ENCODE measurements at regions not wholly inside any gene's neighbourhood (a gene's known extent, or its start where the extent isn't known, plus 50 kb on each side); places are given as distances from the start of the nearest gene placed in this dataset.

DNA sequence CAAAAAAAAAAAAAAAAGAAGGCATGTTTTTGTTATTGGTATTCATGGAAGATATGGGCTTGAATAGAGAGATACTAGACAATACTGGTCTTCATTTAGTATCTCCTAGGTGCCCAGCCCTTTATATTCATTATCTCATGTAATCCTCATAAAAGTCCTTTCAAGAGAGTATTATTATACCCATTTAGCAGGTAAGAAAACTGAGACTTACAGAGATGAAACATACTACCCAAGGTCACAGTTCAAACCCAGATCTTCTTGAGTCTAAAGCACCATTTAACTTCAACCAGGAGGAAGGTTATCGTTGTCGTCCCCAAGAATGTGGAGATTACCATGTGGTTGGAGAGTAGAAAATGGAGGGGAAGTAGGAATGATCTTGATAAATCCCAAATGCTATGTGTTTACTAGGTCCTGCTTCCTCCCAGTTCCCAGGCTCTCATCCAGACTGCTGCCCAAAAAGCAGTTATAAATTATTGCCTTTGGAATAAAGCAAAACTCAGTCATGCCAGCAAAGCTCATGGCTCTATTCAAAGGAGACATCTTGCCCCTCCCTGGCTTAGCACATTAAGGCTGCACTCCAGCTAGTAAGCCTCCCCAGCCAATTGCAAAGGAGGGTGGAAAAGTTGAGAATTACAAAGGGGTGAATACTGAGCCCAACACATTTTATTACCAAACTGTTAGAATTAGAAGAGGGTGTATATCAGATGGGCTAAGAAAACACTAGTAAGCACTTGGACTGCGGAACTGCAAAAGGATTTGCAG lies 163.9 kb downstream of the PIK3R1 start:
- no peak for DNase-seq (ENCODE audit: low read depth, low spot score)

DNA sequence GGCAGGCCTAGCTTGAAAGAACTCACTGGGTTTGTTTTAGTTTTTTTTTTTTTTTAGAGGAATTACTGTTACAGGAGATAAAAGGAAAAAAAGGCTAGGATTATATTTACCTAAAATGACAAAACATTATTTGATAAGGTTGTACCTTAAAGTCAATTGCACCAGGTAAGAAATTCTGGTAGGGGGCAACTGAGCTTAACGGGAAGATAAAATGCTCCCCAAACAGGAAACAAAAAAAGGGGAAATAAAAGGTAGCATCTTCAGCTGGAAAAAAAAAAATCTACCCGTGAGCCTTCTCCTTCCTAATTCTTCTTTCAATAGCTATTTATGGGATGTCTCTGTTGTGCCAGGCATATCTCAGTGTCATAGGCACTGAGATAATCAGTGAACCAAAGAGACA lies 164.5 kb downstream of the PIK3R1 start:
- DNase-seq (ENCODE audit: low read depth, low spot score), result no peak

- no peak for DNase-seq (ENCODE audit: low read depth, low spot score)
Measured at GRCh38 chr5:68381060-68381459, 165.5 kb downstream of the PIK3R1 start.

GRCh38 chr5:68381909-68382308 lies 166.4 kb downstream of the PIK3R1 start:
- no peak for DNase-seq (ENCODE audit: low read depth, low spot score)

GRCh38 chr5:68382640-68383039 lies 167.1 kb downstream of the PIK3R1 start:
- no peak for DNase-seq (ENCODE audit: low read depth, low spot score)

DNA sequence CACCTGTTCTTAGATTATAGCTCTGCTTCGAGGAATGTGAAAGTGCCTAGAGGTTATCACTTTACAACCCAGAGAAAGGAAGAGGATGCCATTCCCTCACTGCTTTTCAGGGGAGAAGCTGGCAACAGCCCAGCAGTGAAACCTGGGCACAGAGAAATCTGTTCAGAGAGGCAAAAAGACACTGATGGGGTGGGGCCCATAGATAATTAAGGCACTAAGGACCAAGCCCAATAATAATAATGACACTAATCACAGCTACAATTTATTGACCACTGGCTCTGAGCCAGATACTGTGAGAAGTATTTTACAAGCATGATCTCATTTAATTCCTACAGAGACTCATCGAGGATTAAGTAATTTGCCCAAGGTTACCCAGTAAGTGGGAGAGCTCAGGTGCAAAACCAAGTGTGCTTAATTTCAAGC lies 168.3 kb downstream of the PIK3R1 start:
- no peak for DNase-seq (ENCODE audit: low read depth, low spot score)

DNA sequence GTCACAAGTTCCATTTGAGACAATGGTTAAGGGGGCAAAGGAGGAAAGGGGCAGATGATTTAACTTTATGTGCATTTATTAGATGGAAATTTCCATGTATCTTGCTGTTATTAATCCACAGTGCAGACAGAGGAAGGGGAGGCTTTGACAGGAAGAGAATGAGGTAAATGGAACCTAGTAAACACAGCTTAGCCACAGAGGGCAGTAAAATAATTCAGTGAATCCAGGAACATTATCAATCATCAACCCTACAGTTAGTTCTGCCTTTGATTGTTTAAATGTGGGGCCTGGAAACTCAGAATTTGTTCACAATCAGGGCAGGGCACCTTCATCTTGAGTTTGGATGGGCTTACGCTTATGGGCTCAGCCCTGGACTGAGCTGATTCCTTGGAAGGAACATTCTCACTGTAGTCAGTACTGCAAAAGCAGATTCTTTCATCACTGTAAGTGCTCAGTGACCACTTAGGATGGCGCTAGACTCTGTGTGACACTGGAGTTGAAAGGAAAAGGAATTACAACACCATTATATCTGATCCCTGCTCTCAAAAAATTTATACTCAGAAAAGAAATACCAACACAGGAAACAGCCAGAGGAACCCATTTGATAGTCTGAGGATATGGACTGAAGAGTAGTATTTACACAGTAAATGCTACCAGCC lies 169.5 kb downstream of the PIK3R1 start:
- no peak for DNase-seq (ENCODE audit: low read depth, low spot score)

DNA sequence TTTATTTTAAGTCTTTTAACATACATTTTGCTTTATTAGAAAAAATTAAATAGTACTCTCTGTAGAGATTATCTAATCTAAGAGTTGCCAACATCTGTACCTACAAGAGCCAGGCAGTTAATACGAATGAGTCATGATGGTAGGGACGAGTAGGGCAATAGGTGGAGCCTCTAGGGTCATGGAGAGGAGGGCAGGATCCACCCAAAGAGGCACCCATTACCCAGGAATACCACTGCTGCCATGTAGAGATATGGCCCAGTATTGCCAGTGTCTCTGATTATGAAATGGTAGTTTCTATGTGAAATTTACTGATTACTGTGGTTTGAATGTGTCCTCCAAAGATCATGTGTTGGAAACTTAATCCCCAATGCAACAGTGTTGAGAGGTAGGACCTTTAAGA lies 170.4 kb downstream of the PIK3R1 start:
- no peak for DNase-seq (ENCODE audit: low read depth, low spot score)

- DNase-seq (ENCODE audit: low read depth, low spot score), result no peak
Measured at GRCh38 chr5:68387074-68387796, 171.7 kb downstream of the PIK3R1 start.

- no peak for DNase-seq (ENCODE audit: low read depth, low spot score)
Measured at GRCh38 chr5:68389618-68390017, 174.1 kb downstream of the PIK3R1 start.

- DNase-seq (ENCODE audit: low read depth, low spot score), result no peak
Measured at GRCh38 chr5:68392617-68393016, 177.1 kb downstream of the PIK3R1 start.

DNA sequence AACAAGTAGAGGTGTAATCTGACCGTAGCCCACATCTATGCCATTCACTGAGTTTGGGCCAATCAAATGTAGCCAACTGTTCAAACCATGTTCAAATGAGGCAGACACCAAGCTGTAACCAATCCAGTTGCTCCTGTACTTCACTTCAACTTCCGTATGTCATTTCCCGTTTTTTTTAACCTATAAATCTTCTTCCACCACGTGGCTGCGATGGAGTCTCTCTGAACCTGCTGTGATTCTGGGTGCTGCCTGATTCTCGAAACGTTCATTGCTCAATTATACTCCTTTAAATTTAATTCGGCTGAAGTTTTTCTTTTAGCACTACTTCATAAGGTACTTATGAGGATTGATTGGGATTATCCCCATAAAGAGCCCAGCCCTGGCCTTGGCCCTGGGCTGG lies 179.7 kb downstream of the PIK3R1 start:
- DNase-seq (ENCODE audit: low read depth, low spot score), result no peak

DNA sequence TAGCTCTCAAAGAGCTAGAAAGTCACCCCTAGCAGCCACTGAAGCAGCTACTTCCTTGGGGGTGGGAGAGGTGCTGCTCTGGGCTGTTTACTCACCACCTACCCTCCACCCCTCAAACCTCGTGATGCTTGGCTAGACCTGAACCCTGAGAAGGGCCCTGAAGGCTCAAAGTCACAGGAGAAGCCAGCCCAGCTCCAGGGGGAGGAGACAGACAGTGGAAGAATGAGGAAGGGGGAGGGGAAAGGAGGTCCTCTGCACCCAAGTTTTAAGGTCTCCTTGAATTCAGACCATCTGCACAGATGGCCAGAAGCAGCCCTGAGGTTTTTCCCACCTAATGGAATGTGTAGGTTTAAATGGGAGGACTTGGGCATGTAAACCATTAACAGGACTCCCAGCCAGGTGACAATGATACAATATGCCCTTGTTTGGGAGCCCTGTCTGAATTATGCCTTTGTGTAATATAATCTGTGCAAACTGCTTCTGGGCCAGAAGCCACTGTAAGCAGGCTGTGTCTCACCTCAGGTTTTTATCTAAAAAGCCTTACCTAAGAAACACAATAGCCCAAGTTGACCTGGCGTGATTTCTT lies 180.5 kb downstream of the PIK3R1 start:
- DNase-seq (ENCODE audit: low read depth, low spot score), result no peak

DNA sequence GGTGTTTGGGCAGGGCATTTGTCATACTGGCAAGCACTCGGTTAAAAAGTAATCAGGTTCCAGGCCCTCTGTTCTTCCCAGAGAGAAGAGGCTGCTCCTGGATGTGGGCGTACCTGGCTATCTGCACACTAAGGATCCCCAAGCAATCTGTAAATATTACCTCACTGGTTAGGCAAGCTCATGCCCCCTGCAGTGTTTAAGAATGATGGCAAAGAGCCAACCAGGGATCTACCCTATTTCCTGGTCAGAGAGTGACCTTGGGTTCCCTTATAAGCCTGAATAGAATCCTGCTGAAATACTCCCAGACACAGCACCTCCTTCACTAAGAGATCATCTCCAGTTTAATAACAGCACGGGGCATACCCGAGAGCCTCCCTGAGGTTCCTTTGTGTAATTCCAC lies 181.2 kb downstream of the PIK3R1 start:
- no peak for DNase-seq (ENCODE audit: low read depth, low spot score)

- no peak for DNase-seq (ENCODE audit: low read depth, low spot score)
Measured at GRCh38 chr5:68398146-68398812, 182.7 kb downstream of the PIK3R1 start.

DNA sequence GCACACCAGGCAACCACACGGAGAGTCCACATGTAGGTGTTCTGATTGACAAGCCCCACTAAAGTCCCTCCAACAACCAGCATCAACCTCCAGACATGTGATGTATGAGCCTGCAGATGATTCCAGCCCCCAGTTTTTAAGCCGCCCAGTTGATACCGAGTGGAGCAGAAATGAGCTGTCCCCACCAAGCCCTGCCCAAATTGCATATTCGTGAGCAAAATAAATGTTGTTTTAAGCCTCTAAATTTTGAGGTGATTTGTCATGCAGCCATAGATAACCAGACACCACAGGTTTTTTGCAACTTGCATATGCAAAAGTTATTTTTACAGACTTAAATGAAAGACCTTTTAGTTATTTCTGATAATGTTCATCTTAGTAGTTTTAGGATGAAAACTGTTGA lies 187.7 kb downstream of the PIK3R1 start:
- no peak for DNase-seq (ENCODE audit: low read depth, low spot score)

DNA sequence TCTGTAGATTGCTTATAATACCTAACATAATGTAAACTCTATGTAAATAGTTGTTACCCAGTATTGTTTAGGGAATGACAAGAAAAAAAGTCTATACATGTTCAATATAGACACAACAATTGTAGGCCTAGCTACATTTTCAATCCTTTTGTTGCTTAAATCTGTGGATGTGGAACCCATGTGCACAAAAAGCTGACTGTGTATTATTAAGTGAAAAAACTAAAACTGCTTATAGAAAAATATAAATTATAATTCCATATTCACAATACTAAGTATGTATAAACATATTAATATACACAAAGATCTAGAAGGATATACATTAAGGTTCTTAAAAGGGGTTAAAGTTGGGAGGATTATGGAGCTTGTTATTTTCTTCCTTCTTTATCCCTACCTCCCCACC lies 188.7 kb downstream of the PIK3R1 start:
- no peak for DNase-seq (ENCODE audit: low read depth, low spot score)

GRCh38 chr5:68405026-68405684 lies 189.6 kb downstream of the PIK3R1 start:
- no peak for DNase-seq (ENCODE audit: low read depth, low spot score)

- no peak for DNase-seq (ENCODE audit: low read depth, low spot score)
Measured at GRCh38 chr5:68405784-68406743, 190.5 kb downstream of the PIK3R1 start.

GRCh38 chr5:68406767-68407241 lies 191.2 kb downstream of the PIK3R1 start:
- DNase-seq (ENCODE audit: low read depth, low spot score), result no peak

All from astrocyte of the hippocampus (primary cell).